ENCODE measurements at regions not wholly inside any gene's neighbourhood (a gene's known extent, or its start where the extent isn't known, plus 50 kb on each side); places are given as distances from the start of the nearest gene placed in this dataset.

DNA sequence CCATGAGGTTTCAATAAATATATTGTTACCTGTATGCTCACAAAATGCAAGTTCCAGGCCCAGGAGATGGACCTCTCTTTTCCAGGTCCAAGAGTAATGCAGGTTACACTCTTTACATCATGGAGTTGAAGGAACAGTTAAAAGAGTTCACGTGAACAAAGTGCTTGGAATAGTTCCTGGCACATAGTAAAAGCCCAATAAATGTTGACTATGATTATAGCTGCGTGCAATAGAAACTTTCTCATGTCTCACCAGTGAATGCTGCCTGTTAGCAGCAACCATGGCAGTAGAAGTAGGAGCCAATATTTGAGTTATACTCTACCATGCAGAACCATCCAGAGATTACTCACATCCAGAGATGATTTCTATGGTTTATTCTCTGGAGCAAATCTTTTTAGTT lies 707.5 kb downstream of the DHX35 start:
- Mint-ChIP-seq H3K4me1 (ENCODE audit: low read depth) (no peaks in the 10 kb centered on the region), H3K36me3 (ENCODE audit: low read depth) (no peaks in the 10 kb centered on the region), H3K27ac (ENCODE audit: unreplicated experiment) (no peak overlapping the region), H3K27me3 (ENCODE audit: low read depth) (no peaks in the 10 kb centered on the region), H3K4me3 (ENCODE audit: unreplicated experiment) (no peak overlapping the region), H3K9me3 (ENCODE audit: low read depth) (no peaks in the 10 kb centered on the region)
- TF ChIP-seq, protein P1, sequence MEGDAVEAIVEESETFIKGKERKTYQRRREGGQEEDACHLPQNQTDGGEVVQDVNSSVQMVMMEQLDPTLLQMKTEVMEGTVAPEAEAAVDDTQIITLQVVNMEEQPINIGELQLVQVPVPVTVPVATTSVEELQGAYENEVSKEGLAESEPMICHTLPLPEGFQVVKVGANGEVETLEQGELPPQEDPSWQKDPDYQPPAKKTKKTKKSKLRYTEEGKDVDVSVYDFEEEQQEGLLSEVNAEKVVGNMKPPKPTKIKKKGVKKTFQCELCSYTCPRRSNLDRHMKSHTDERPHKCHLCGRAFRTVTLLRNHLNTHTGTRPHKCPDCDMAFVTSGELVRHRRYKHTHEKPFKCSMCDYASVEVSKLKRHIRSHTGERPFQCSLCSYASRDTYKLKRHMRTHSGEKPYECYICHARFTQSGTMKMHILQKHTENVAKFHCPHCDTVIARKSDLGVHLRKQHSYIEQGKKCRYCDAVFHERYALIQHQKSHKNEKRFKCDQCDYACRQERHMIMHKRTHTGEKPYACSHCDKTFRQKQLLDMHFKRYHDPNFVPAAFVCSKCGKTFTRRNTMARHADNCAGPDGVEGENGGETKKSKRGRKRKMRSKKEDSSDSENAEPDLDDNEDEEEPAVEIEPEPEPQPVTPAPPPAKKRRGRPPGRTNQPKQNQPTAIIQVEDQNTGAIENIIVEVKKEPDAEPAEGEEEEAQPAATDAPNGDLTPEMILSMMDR (IDR thresholded peaks at IDR 0.05): no peak
- DNase-seq (ENCODE audit: low spot score): no peak

GRCh38 chr20:39668038-39668437 lies 705.9 kb downstream of the DHX35 start:
- TF ChIP-seq, protein P1 (IDR thresholded peaks at IDR 0.05): no peak
- no peaks in the 10 kb centered on the region for H3K36me3 Mint-ChIP-seq (ENCODE audit: low read depth)
- no peaks in the 10 kb centered on the region for H3K9me3 Mint-ChIP-seq (ENCODE audit: low read depth)
- H3K27ac Mint-ChIP-seq (ENCODE audit: unreplicated experiment): no peak overlapping the region
- H3K4me3 Mint-ChIP-seq (ENCODE audit: unreplicated experiment): no peak overlapping the region
- no peak for DNase-seq (ENCODE audit: low spot score)
- no peaks in the 10 kb centered on the region for H3K4me1 Mint-ChIP-seq (ENCODE audit: low read depth)
- no peaks in the 10 kb centered on the region for H3K27me3 Mint-ChIP-seq (ENCODE audit: low read depth)

- TF ChIP-seq, protein P1 (IDR thresholded peaks at IDR 0.05): no peak
- Mint-ChIP-seq H3K4me3 (ENCODE audit: unreplicated experiment) (no peak overlapping the region), H3K27ac (ENCODE audit: unreplicated experiment) (peak overlapping the region; percentile 86), H3K27me3 (ENCODE audit: low read depth) (no peaks in the 10 kb centered on the region), H3K36me3 (ENCODE audit: low read depth) (no peaks in the 10 kb centered on the region), H3K4me1 (ENCODE audit: low read depth) (peaks cover 37% of the 10 kb centered on the region), H3K9me3 (ENCODE audit: low read depth) (peaks cover 6% of the 10 kb centered on the region)
- no peak for DNase-seq (ENCODE audit: low spot score)
These were observed 699.7 kb downstream of the DHX35 start for GRCh38 chr20:39661833-39662232.

DNA sequence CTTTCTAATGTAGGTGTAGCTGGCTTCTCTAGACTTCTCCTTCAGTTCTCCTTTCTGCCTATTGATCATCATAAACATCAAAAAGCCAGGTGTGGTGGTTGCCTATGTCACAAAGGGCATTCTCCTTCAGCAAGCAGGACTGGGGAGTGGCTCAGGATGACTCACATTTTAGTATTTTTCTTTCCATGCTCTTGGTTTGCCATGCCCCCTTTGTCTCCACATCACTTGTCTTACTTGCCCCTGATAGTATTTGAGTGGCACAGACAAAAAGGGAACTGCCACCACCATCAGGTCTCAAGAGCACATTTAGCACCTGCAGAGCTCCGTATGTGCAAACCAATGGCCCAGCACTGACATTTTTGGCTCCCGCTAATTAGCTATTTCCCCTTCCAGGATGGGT lies 698.8 kb downstream of the DHX35 start:
- Mint-ChIP-seq H3K4me1 (ENCODE audit: low read depth) (peaks cover 37% of the 10 kb centered on the region), H3K9me3 (ENCODE audit: low read depth) (peaks cover 6% of the 10 kb centered on the region), H3K27me3 (ENCODE audit: low read depth) (no peaks in the 10 kb centered on the region), H3K36me3 (ENCODE audit: low read depth) (no peaks in the 10 kb centered on the region), H3K27ac (ENCODE audit: unreplicated experiment) (peak overlapping the region; percentile 86), H3K4me3 (ENCODE audit: unreplicated experiment) (no peak overlapping the region)
- DNase-seq (ENCODE audit: low spot score): no peak
- TF ChIP-seq, protein P1 (IDR thresholded peaks at IDR 0.05): no peak

- no peak overlapping the region for H3K4me3 Mint-ChIP-seq (ENCODE audit: unreplicated experiment)
- DNase-seq (ENCODE audit: low spot score): no peak
- TF ChIP-seq, protein P1 (IDR thresholded peaks at IDR 0.05): no peak
- H3K36me3 Mint-ChIP-seq (ENCODE audit: low read depth): no peaks in the 10 kb centered on the region
- H3K9me3 Mint-ChIP-seq (ENCODE audit: low read depth): peaks cover 6% of the 10 kb centered on the region
- H3K27me3 Mint-ChIP-seq (ENCODE audit: low read depth): no peaks in the 10 kb centered on the region
- peaks cover 37% of the 10 kb centered on the region for H3K4me1 Mint-ChIP-seq (ENCODE audit: low read depth)
- H3K27ac Mint-ChIP-seq (ENCODE audit: unreplicated experiment): peak overlapping the region; percentile 86
These were observed 698.1 kb downstream of the DHX35 start for GRCh38 chr20:39660226-39660625.

Measured in chondrocyte (in vitro differentiated cells).